Neural cell (in vitro differentiated cells): ENCODE measurements at regions not wholly inside any gene's neighbourhood (a gene's known extent, or its start where the extent isn't known, plus 50 kb on each side); places are given as distances from the start of the nearest gene placed in this dataset.

Experiments used
- H2AFZ ChIP-seq: fragments of 200-600, 300-800 bp; sonication (generic), shearing (Covaris generic); 2 replicates; pipeline ENCODE4 v1.6.0; 2014; ENCODE audit warnings: low read depth, mild to moderate bottlenecking, antibody characterized with exemption, low read length, moderate library complexity
- H3F3A ChIP-seq: fragments of 200-600 bp; shearing (Covaris generic); 2 replicates; pipeline ENCODE4 v1.6.1; 2016; ENCODE audit warnings: mild to moderate bottlenecking, moderate library complexity, mixed read lengths, antibody characterized with exemption, low read length; ENCODE audit not compliant: insufficient read depth, poor library complexity, severe bottlenecking
- H3K27ac ChIP-seq: fragments of 200-600, 300-800 bp; sonication (generic), shearing (Covaris generic); 2 replicates; pipeline ENCODE4 v1.5.1; 2014; ENCODE audit warnings: mild to moderate bottlenecking, low read length, moderate library complexity
- H3K27me3 ChIP-seq: fragments of 300-800, 200-600 bp; sonication (generic), shearing (Covaris generic); 2 replicates; pipeline ENCODE4 v1.6.0; 2014; ENCODE audit warnings: mild to moderate bottlenecking, low read depth, low read length, moderate library complexity; ENCODE audit not compliant: insufficient read depth
- H3K36me3 ChIP-seq: fragments of 300-800, 200-600 bp; sonication (generic), shearing (Covaris generic); 2 replicates; pipeline ENCODE4 v1.5.1; 2014; ENCODE audit warnings: mild to moderate bottlenecking, antibody characterized with exemption, low read length, moderate library complexity; ENCODE audit not compliant: insufficient read depth
- H3K4me2 ChIP-seq: fragments of 300-800, 200-600 bp; sonication (generic), shearing (Covaris generic); 2 replicates; pipeline ENCODE4 v1.6.0; 2014; ENCODE audit warnings: mild to moderate bottlenecking, low read length
- H3K4me3 ChIP-seq: fragments of 300-800, 200-600 bp; sonication (generic), shearing (Covaris generic); 2 replicates; pipeline ENCODE4 v1.5.1; 2014; ENCODE audit warnings: mild to moderate bottlenecking, low read length, moderate library complexity
- H3K79me2 ChIP-seq: fragments of 200-600 bp; shearing (Covaris generic); replicated peaks from 2 replicates; pipeline ENCODE4 v1.6.0; 2014; ENCODE audit warnings: mild to moderate bottlenecking, low read length, moderate library complexity; ENCODE audit not compliant: insufficient read depth
- H3K9ac ChIP-seq: fragments of 300-800, 200-600 bp; sonication (generic), shearing (Covaris generic); 2 replicates; pipeline ENCODE4 v1.6.1; 2016; ENCODE audit warnings: mild to moderate bottlenecking, low read length, mixed read lengths
- H3K9me2 ChIP-seq: fragments of 200-600 bp; shearing (Covaris generic); 2 replicates; pipeline ENCODE4 v1.6.1; 2016; ENCODE audit warnings: mild to moderate bottlenecking, low read length, mixed read lengths; ENCODE audit not compliant: insufficient read depth
- H3K9me3 ChIP-seq: fragments of 200-600, 300-800 bp; sonication (generic), shearing (Covaris generic); 2 replicates; pipeline ENCODE4 v1.6.1; 2016; ENCODE audit warnings: mild to moderate bottlenecking, mixed run types, low read length, moderate library complexity, mixed read lengths
- H4K20me1 ChIP-seq: fragments of 200-600 bp; shearing (Covaris generic); 2 replicates; pipeline ENCODE4 v1.6.1; 2016; ENCODE audit warnings: mild to moderate bottlenecking, mixed run types; ENCODE audit not compliant: insufficient read depth
- EP300 ChIP-seq: fragments of 450-650 bp; conservative IDR thresholded peaks from 2 replicates; pipeline ENCODE4 v1.6.1; 2014; ENCODE audit warnings: antibody characterized with exemption, mild to moderate bottlenecking, moderate library complexity; ENCODE audit not compliant: poor library complexity, severe bottlenecking
- EZH2 ChIP-seq: fragments of 200-600, 300-800 bp; shearing (Covaris generic), sonication (generic); IDR thresholded peaks from 2 replicates; pipeline ENCODE4 v1.6.1; 2014; ENCODE audit warnings: antibody characterized with exemption, low read length, borderline replicate concordance, mild to moderate bottlenecking; ENCODE audit not compliant: insufficient read depth, poor library complexity, severe bottlenecking
- MXI1 ChIP-seq: fragments of 450-650 bp; conservative IDR thresholded peaks from 2 replicates; pipeline ENCODE4 v1.6.1; 2014; ENCODE audit warnings: antibody characterized with exemption, mild to moderate bottlenecking; ENCODE audit not compliant: poor library complexity, severe bottlenecking
- POLR2AphosphoS5 ChIP-seq: IDR thresholded peaks from 2 replicates; pipeline ENCODE4 v1.6.1; 2012
- RAD21 ChIP-seq: fragments of 450-650 bp; conservative IDR thresholded peaks from 2 replicates; pipeline ENCODE4 v1.6.1; 2014; ENCODE audit warnings: antibody characterized with exemption, mild to moderate bottlenecking, moderate library complexity
- SMC3 ChIP-seq: fragments of 450-650 bp; conservative IDR thresholded peaks from 2 replicates; pipeline ENCODE4 v1.6.1; 2014; ENCODE audit warnings: antibody characterized with exemption, mild to moderate bottlenecking, moderate library complexity; ENCODE audit not compliant: poor library complexity
- TAF1 ChIP-seq: IDR thresholded peaks from 2 replicates; pipeline ENCODE4 v1.6.1; 2012; ENCODE audit warnings: low read depth
- TF ChIP-seq, protein P1 (sequence below): fragments of 450-650 bp; IDR thresholded peaks from 2 replicates; pipeline ENCODE4 v1.5.1; 2014; ENCODE audit warnings: antibody characterized with exemption, mild to moderate bottlenecking, moderate library complexity; ENCODE audit not compliant: poor library complexity, severe bottlenecking
- TF ChIP-seq, protein P2 (sequence below): IDR thresholded peaks from 2 replicates; pipeline ENCODE4 v1.6.1; 2012; ENCODE audit warnings: borderline replicate concordance

DNA sequence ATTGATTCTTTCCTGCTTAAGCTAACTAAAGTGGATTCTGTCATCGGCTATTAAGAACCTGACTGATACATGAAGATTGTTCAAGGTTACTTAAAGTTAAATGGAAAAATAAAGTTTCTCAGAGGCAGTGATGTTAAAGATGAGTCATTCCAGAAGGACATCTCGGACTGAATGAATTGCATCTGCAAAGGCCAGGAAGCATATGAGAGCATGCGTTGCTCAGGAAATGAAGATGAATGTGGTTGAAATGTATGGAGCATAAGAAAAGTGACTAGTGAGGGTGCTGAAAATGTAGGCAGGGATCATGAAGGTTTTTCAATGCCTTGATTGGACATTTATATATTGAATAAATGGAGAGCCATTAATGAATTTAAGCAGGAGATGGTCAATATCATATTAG, 133.9 kb upstream of the GHITM start:
- no peaks in the 10 kb centered on the region for H3F3A ChIP-seq
- no peak overlapping the region for H2AFZ ChIP-seq
- H3K36me3 ChIP-seq: no peaks in the 10 kb centered on the region
- H3K9ac ChIP-seq: no peak overlapping the region
- TF ChIP-seq, protein P1, sequence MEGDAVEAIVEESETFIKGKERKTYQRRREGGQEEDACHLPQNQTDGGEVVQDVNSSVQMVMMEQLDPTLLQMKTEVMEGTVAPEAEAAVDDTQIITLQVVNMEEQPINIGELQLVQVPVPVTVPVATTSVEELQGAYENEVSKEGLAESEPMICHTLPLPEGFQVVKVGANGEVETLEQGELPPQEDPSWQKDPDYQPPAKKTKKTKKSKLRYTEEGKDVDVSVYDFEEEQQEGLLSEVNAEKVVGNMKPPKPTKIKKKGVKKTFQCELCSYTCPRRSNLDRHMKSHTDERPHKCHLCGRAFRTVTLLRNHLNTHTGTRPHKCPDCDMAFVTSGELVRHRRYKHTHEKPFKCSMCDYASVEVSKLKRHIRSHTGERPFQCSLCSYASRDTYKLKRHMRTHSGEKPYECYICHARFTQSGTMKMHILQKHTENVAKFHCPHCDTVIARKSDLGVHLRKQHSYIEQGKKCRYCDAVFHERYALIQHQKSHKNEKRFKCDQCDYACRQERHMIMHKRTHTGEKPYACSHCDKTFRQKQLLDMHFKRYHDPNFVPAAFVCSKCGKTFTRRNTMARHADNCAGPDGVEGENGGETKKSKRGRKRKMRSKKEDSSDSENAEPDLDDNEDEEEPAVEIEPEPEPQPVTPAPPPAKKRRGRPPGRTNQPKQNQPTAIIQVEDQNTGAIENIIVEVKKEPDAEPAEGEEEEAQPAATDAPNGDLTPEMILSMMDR: no peak
- TF ChIP-seq EZH2 (no peak), SMC3 (no peak), MXI1 (no peak), TAF1 (no peak), EP300 (no peak), RAD21 (no peak), POLR2AphosphoS5 (no peak)
- TF ChIP-seq, protein P2, sequence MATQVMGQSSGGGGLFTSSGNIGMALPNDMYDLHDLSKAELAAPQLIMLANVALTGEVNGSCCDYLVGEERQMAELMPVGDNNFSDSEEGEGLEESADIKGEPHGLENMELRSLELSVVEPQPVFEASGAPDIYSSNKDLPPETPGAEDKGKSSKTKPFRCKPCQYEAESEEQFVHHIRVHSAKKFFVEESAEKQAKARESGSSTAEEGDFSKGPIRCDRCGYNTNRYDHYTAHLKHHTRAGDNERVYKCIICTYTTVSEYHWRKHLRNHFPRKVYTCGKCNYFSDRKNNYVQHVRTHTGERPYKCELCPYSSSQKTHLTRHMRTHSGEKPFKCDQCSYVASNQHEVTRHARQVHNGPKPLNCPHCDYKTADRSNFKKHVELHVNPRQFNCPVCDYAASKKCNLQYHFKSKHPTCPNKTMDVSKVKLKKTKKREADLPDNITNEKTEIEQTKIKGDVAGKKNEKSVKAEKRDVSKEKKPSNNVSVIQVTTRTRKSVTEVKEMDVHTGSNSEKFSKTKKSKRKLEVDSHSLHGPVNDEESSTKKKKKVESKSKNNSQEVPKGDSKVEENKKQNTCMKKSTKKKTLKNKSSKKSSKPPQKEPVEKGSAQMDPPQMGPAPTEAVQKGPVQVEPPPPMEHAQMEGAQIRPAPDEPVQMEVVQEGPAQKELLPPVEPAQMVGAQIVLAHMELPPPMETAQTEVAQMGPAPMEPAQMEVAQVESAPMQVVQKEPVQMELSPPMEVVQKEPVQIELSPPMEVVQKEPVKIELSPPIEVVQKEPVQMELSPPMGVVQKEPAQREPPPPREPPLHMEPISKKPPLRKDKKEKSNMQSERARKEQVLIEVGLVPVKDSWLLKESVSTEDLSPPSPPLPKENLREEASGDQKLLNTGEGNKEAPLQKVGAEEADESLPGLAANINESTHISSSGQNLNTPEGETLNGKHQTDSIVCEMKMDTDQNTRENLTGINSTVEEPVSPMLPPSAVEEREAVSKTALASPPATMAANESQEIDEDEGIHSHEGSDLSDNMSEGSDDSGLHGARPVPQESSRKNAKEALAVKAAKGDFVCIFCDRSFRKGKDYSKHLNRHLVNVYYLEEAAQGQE: no peak
- H3K4me3 ChIP-seq: no peak overlapping the region
- H3K4me2 ChIP-seq: no peak overlapping the region
- H3K27ac ChIP-seq: no peak overlapping the region
- H3K9me2 ChIP-seq: no peaks in the 10 kb centered on the region
- H3K27me3 ChIP-seq: no peaks in the 10 kb centered on the region
- H3K79me2 ChIP-seq: no peaks in the 10 kb centered on the region
- no peaks in the 10 kb centered on the region for H3K9me3 ChIP-seq
- H4K20me1 ChIP-seq: no peaks in the 10 kb centered on the region

DNA sequence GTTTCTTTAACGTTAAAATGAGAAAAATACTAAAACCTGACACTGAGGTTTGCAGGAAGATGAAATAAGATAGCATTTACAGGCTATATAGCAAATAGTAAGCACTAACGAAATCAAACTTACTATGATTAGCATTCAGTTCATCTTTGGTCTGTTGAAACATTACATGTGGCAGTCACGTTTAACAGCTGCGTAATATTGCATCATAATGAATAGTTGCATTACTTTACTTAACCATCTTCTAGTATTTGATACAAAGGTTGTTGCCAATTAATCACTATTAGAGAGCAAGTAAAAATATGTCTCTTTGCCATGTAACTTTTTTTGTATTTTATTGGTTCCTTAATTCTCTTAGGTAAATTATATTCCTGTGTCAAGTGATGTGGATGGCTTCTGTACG, 131.8 kb upstream of the GHITM start:
- TF ChIP-seq POLR2AphosphoS5 (no peak), TAF1 (no peak), EP300 (no peak)
- no peak overlapping the region for H3K9ac ChIP-seq
- no peak overlapping the region for H3K4me3 ChIP-seq
- no peak overlapping the region for H2AFZ ChIP-seq
- H3K9me2 ChIP-seq: no peaks in the 10 kb centered on the region
- no peak overlapping the region for H3K27ac ChIP-seq
- no peaks in the 10 kb centered on the region for H3K27me3 ChIP-seq
- H3K9me3 ChIP-seq: no peaks in the 10 kb centered on the region
- H3K36me3 ChIP-seq: no peaks in the 10 kb centered on the region
- H3K79me2 ChIP-seq: no peaks in the 10 kb centered on the region
- H3K4me2 ChIP-seq: no peak overlapping the region
- no peaks in the 10 kb centered on the region for H3F3A ChIP-seq
- no peaks in the 10 kb centered on the region for H4K20me1 ChIP-seq

DNA sequence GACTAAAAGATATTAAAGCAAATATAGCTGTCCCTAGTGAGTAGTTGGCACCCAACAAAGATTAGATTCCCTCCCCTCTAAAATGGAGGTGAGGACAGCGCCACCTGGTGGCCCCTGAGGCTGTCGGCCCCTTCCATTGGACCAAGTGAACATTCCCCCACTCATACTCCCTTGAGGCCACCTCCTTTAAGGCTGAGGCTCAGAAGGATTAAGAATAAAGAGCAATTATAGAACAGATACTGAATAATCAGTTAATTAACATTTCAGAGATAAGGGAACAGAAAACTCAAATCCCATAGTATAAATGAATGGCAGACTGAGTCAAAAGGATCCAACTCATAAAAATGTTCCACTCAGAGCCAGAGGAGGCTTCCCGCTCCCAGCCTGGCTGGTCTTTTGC, 130.4 kb upstream of the GHITM start:
- Histone ChIP-seq H3K9ac (no peak overlapping the region), H3K9me2 (no peaks in the 10 kb centered on the region), H3K4me3 (no peak overlapping the region), H3K27ac (no peak overlapping the region), H3K4me2 (no peak overlapping the region), H3K79me2 (no peaks in the 10 kb centered on the region), H2AFZ (no peak overlapping the region), H4K20me1 (no peaks in the 10 kb centered on the region), H3K9me3 (no peaks in the 10 kb centered on the region), H3K27me3 (no peaks in the 10 kb centered on the region), H3F3A (no peaks in the 10 kb centered on the region), H3K36me3 (no peaks in the 10 kb centered on the region)
- TF ChIP-seq, protein P1: peak; percentile 36
- TF ChIP-seq SMC3: no peak
